Kasumi-1 (cell line): ENCODE measurements at regions not wholly inside any gene's neighbourhood (a gene's known extent, or its start where the extent isn't known, plus 50 kb on each side); places are given as distances from the start of the nearest gene placed in this dataset.
"Not testable (repeated sequence)": the region's sequence is repeated elsewhere in the genome, so short reads cannot be mapped to it uniquely, and the experiment has no call there.

ENCODE experiments used
- DNase-seq, 2 experiments: peaks; one replicate each; lab custom pipeline; 2025; lab: John Stamatoyannopoulos, UW

- DNase-seq = no peak
These were observed 460.8 kb downstream of the RNF144A start for GRCh38 chr2:7377916-7378569.

DNA sequence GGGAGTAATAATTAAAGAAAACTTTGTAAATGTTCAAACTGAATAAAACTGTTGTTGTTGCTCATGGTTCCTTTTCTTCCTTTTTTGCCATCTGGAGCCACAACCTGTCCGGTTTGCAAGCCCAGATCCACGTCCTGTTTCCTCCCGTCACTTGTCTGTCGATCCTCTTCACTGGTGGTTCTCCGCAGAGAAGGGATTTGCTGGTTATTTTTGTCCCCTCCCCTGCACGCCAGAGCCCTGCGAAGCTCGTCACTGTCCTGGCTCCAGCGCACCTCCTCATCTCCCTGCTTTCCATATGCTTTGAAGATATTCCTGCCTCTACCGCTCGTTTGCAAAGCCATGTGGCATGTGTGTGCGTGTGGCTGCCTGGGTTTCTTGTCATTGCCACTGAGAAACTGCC lies 461.4 kb downstream of the RNF144A start:
- peak; percentile 32 to 54 for DNase-seq

DNA sequence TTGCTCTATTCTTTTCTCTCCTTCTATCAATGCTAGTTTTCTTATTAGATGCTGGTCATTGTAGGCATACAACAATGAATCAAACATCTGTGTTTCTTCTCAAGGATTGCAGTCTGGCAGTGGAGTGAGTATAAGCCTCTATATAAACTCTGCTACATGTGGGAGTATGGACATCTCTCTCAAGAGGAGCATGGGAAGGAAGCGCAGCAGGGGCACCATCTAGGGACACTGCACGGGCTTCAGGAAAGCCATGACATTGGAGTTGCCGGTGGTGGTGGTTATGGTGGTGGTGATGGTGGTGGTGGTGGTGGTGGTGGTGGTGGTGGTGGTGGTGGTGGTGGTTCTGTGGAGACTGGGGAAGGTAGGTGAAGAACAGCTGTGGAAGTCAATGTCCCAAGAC lies 462.6 kb downstream of the RNF144A start:
- peak in 1 of 2 experiments; percentile 1 for DNase-seq

GRCh38 chr2:7384773-7385349 lies 467.6 kb downstream of the RNF144A start:
- no peak for DNase-seq

DNA sequence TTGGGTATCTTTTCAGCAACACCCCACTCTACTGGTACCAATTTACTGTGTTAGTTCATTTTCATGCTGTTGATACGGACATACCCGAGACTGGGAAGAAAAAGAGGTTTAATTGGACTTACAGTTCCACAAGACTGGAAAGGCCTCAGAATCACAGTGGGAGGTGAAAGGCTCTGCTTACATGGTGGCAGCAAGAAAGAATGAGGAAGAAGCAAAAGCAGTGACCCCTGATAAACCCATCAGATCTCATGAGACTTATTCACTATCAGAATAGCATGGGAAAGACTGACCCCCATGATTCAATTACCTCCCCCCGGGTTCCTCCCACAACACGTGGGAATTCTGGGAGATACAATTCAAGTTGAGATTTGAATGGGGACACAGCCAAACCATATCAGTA lies 473.1 kb downstream of the RNF144A start:
- DNase-seq = not testable (repeated sequence)

- no peak for DNase-seq
These were observed 475.0 kb downstream of the RNF144A start for GRCh38 chr2:7392076-7392787.

DNA sequence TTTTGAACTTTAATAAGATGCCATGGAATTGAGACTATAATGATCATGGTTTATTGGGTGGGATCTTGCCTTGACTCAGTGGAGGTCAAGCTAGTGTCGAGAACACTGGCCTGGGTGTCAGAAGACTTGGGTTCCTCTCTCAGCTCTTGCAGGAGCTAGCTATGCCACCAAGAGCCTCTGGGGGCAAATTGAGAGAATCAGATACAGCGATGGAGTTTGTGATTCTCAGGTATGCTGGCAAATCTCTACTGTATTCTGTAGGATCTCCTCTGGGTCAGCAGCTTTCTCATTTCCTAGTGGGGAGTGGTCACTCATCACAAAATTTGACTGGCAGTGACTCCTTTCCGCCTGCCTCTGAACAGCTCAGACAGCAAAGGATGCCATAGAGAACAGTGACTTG lies 477.0 kb downstream of the RNF144A start:
- DNase-seq = no peak

DNA sequence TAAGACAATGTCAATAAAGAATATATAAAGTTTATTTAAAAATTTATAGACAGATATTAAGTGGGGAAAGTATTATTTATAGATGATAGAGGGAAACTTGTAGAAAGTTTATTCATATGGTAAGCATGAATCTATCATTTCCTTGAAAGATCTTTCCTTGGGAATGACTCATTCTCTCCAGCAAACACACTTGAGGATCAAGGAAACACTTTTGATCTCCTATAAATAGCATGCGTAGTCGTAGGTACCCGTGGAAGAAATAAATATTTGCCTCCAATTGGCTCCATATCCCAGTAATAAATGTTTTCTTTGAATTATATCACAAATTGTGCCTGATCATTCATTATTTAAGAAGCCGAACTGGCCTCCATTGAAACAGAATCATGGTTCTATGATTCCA lies 483.4 kb downstream of the RNF144A start:
- DNase-seq = no peak

- DNase-seq = no peak
These were observed 486.0 kb downstream of the RNF144A start for GRCh38 chr2:7403092-7403775.

GRCh38 chr2:7405861-7406715 lies 488.9 kb downstream of the RNF144A start:
- DNase-seq = no peak

DNA sequence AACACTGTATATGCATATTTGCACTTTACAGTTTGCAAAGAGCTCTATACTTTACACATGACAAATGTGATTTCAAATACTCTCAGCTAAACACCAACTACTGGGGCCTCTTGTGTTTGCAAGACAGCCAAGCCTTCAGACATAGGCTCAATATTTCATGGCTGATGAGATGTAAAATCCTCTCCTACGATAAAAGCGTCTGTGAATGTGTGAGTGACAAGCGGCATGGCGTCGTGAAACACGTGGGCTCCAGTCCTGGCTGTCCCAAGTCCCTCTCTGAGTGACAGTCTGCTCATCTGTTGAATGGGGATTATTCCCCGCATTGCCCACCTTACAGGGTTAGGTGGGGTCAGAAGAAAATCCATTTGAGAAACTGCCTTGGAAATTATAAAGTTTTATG lies 489.8 kb downstream of the RNF144A start:
- no peak for DNase-seq

- DNase-seq = no peak
These were observed 490.9 kb downstream of the RNF144A start for GRCh38 chr2:7407906-7408680.

DNA sequence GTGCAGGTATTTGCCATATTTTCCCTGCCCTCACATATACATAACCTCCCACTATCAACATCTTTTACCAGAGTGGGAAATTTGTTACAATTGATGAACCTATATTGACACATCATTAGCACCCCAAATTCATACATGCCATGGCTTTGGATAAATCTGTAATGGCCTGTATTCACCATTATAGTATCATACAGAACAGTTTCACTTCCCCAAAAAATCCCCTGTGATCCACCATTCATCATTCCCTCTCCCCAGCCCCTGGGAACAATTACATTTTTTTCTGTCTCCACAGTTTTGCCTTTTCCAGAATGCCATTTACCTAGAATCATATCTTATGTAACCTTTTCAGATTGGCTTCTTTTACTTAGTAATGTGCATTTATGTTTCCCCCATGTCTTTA lies 494.5 kb downstream of the RNF144A start:
- no peak for DNase-seq

DNA sequence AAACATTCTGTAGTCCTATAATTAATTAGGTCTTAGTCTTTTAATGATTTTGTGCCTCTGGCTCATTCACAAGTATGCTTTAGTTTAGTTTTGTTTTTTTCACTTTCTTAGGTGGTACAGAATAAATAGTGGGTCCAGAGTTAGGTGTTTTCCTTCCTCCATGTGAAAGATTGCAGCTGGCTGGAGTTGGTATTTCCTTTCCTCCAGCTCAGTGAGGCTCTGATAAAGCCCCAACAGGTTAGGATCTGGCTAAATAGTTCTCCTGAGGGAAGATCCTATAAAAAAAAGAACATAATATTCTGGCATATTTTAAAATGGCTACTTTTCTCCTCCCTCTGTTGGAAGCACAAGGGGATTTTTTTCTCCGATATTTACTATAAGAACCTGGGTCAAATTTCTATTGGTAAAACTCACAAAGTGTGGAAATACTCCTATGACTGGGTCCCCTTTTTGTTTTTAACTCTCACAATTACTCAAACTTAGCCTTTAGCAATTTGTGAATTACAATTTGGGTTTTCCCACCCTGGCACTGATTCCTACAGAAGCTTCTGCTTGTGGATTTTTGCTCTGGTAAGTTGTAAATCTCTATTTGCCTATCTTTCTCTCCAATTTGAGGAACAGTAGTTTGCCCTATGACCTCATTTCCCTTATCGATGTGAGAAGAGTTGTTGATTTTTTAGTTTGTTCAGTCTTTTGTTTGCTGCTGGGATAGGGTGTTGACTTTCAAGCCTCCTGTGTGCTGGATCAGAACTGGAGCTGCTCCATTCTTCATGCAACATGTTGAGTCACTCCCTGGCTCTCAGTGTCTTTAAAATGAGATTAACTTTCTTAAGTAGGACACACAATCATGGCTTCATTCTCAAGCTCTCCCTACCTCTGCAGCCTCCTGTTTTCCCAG lies 500.9 kb downstream of the RNF144A start:
- no peak for DNase-seq

- no peak for DNase-seq
These were observed 502.0 kb downstream of the RNF144A start for GRCh38 chr2:7419186-7419585.

GRCh38 chr2:7419814-7420311 lies 502.7 kb downstream of the RNF144A start:
- no peak for DNase-seq

GRCh38 chr2:7420530-7420929 lies 503.3 kb downstream of the RNF144A start:
- DNase-seq = no peak

GRCh38 chr2:7424481-7424880 lies 507.3 kb downstream of the RNF144A start:
- no peak for DNase-seq

- peak; percentile 38 to 68 for DNase-seq
These were observed 510.3 kb downstream of the RNF144A start for GRCh38 chr2:7427293-7428060.
